IMR-90 (cell line): ENCODE measurements at regions not wholly inside any gene's neighbourhood (a gene's known extent, or its start where the extent isn't known, plus 50 kb on each side); places are given as distances from the start of the nearest gene placed in this dataset.

Source experiments
- CTCF ChIP-seq: conservative IDR thresholded peaks from 2 replicates; pipeline ENCODE4 v1.5.1; 2012; ENCODE audit warnings: mild to moderate bottlenecking, low read depth, low read length, improper control_type of control experiment
- MAFK ChIP-seq: IDR thresholded peaks from 2 replicates; pipeline ENCODE4 v1.6.1; 2012; ENCODE audit warnings: low read depth, low read length, improper control_type of control experiment
- POLR2A ChIP-seq: IDR thresholded peaks from 2 replicates; pipeline ENCODE4 v1.6.1; 2012; ENCODE audit warnings: mild to moderate bottlenecking, low read depth, low read length
- SMC3 ChIP-seq: fragments of 150-350 bp; IDR thresholded peaks from 2 replicates; pipeline ENCODE4 v1.6.1; 2016; ENCODE audit warnings: low read depth, mild to moderate bottlenecking, antibody characterized with exemption, low read length, moderate library complexity
- USF2 ChIP-seq: fragments of 150-350 bp; IDR thresholded peaks from 2 replicates; pipeline ENCODE4 v1.6.1; 2017; ENCODE audit warnings: mild to moderate bottlenecking, antibody characterized with exemption, low read length, low read depth

GRCh38 chr1:187641015-187641414, 812.3 kb downstream of the PLA2G4A start:
- TF ChIP-seq SMC3 (no peak), POLR2A (no peak), USF2 (no peak), MAFK (no peak), CTCF (no peak)
